ENCODE measurements at regions not wholly inside any gene's neighbourhood (a gene's known extent, or its start where the extent isn't known, plus 50 kb on each side); places are given as distances from the start of the nearest gene placed in this dataset.

GRCh38 chr15:69750253-69750652 lies 297.6 kb downstream of the RPLP1 start:
- Histone ChIP-seq H3K36me3 (no peaks in the 10 kb centered on the region), H3K27me3 (peaks cover 0 to 7% (median 0%) of the 10 kb centered on the region in 4 donors), H3K4me3 (no peak overlapping the region), H3K9me3 (peaks cover 0 to 7% (median 7%) of the 10 kb centered on the region in 4 donors), H3K4me1 (peaks cover 0 to 3% (median 0%) of the 10 kb centered on the region in 4 donors), H3K27ac (replicated peaks in 1 of 4) (no peak overlapping the region)
- DNase-seq (ENCODE audit: extremely low spot score), result no peak
- intact Hi-C loops (cut with DNase I), result no loop called here
- TF ChIP-seq, protein P1, sequence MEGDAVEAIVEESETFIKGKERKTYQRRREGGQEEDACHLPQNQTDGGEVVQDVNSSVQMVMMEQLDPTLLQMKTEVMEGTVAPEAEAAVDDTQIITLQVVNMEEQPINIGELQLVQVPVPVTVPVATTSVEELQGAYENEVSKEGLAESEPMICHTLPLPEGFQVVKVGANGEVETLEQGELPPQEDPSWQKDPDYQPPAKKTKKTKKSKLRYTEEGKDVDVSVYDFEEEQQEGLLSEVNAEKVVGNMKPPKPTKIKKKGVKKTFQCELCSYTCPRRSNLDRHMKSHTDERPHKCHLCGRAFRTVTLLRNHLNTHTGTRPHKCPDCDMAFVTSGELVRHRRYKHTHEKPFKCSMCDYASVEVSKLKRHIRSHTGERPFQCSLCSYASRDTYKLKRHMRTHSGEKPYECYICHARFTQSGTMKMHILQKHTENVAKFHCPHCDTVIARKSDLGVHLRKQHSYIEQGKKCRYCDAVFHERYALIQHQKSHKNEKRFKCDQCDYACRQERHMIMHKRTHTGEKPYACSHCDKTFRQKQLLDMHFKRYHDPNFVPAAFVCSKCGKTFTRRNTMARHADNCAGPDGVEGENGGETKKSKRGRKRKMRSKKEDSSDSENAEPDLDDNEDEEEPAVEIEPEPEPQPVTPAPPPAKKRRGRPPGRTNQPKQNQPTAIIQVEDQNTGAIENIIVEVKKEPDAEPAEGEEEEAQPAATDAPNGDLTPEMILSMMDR (IDR thresholded peaks at IDR 0.05), result no peak
- no peak for TF ChIP-seq POLR2A (IDR thresholded peaks at IDR 0.05; ENCODE audit: low read depth)
- no peak for TF ChIP-seq POLR2AphosphoS5 (IDR thresholded peaks at IDR 0.05)
- TF ChIP-seq EP300 (IDR thresholded peaks at IDR 0.05), result no peak

GRCh38 chr15:69751147-69751546 lies 298.5 kb downstream of the RPLP1 start:
- intact Hi-C loops (cut with DNase I), result no loop called here
- DNase-seq (ENCODE audit: extremely low spot score), result peak; percentile 83
- 93% methylated on average over 2 of the region's 2 CpGs for WGBS
- Histone ChIP-seq H3K36me3 (no peaks in the 10 kb centered on the region), H3K4me1 (peaks cover 0 to 3% (median 0%) of the 10 kb centered on the region in 4 donors), H3K9me3 (peaks cover 0 to 7% (median 7%) of the 10 kb centered on the region in 4 donors), H3K27ac (replicated peaks in 1 of 4) (no peak overlapping the region), H3K27me3 (no peaks in the 10 kb centered on the region), H3K4me3 (no peak overlapping the region)
- no peak for TF ChIP-seq POLR2AphosphoS5 (IDR thresholded peaks at IDR 0.05)
- no peak for TF ChIP-seq POLR2A (IDR thresholded peaks at IDR 0.05; ENCODE audit: low read depth)
- no peak for TF ChIP-seq EP300 (IDR thresholded peaks at IDR 0.05)
- TF ChIP-seq, protein P1 (IDR thresholded peaks at IDR 0.05), result no peak

DNA sequence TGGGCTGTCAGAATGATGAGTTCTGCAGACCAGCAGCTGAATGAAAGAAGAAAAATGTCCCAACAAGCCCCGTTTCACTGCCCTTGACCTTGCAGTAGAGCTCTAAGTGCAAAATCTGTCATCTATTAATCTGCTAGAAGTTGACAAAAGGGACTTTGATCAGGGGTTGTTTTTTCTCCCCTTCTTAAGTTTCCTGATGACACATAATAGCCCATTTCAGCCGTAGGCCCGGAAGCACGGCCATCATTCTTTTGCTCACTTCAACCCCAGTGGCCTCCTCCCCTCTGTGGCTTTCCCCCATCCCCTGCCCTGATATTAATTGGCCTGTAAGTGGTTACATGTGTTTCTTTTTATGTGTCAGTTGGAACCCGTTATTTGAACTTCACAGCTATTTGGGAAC lies 298.9 kb downstream of the RPLP1 start:
- Histone ChIP-seq H3K27ac (replicated peaks in 1 of 4) (no peak overlapping the region), H3K4me3 (no peak overlapping the region), H3K9me3 (peaks cover 0 to 7% (median 7%) of the 10 kb centered on the region in 4 donors), H3K27me3 (no peaks in the 10 kb centered on the region), H3K4me1 (peaks cover 0 to 3% (median 0%) of the 10 kb centered on the region in 4 donors), H3K36me3 (no peaks in the 10 kb centered on the region)
- DNase-seq (ENCODE audit: extremely low spot score), result peak; percentile 90
- intact Hi-C loops (cut with DNase I), result no loop called here
- TF ChIP-seq, protein P1 (IDR thresholded peaks at IDR 0.05), result no peak
- TF ChIP-seq EP300 (IDR thresholded peaks at IDR 0.05), result no peak
- no peak for TF ChIP-seq POLR2AphosphoS5 (IDR thresholded peaks at IDR 0.05)
- no peak for TF ChIP-seq POLR2A (IDR thresholded peaks at IDR 0.05; ENCODE audit: low read depth)
- whole genome bisulfite sequencing, result 64% methylated on average over 5 of the region's 5 CpGs

GRCh38 chr15:69753867-69754266 lies 301.2 kb downstream of the RPLP1 start:
- 88% methylated on average over 1 of the region's 1 CpG for WGBS
- intact Hi-C loops (cut with DNase I), result no loop called here
- Histone ChIP-seq H3K9me3 (peaks cover 0 to 7% (median 7%) of the 10 kb centered on the region in 4 donors), H3K4me1 (peaks cover 0 to under 1% (median 0%) of the 10 kb centered on the region in 4 donors), H3K36me3 (no peaks in the 10 kb centered on the region), H3K27me3 (no peaks in the 10 kb centered on the region), H3K4me3 (no peak overlapping the region), H3K27ac (replicated peaks in 1 of 4) (no peak overlapping the region)
- no peak for DNase-seq (ENCODE audit: extremely low spot score)
- no peak for TF ChIP-seq EP300 (IDR thresholded peaks at IDR 0.05)
- TF ChIP-seq, protein P1 (IDR thresholded peaks at IDR 0.05), result no peak

GRCh38 chr15:69754313-69754712 lies 301.7 kb downstream of the RPLP1 start:
- no peaks in the 10 kb centered on the region for H3K36me3 ChIP-seq
- intact Hi-C loops (cut with DNase I), result no loop called here
- no peak overlapping the region for H3K27ac ChIP-seq (replicated peaks in 1 of 4)
- H3K9me3 ChIP-seq, result peaks cover 0 to 7% (median 7%) of the 10 kb centered on the region in 4 donors
- no peak for TF ChIP-seq EP300 (IDR thresholded peaks at IDR 0.05)
- no peak for TF ChIP-seq POLR2A (IDR thresholded peaks at IDR 0.05; ENCODE audit: low read depth)
- TF ChIP-seq, protein P1 (IDR thresholded peaks at IDR 0.05), result no peak
- no peak for TF ChIP-seq POLR2AphosphoS5 (IDR thresholded peaks at IDR 0.05)
- H3K4me3 ChIP-seq, result no peak overlapping the region
- DNase-seq (ENCODE audit: extremely low spot score), result peak; percentile 62
- no peaks in the 10 kb centered on the region for H3K27me3 ChIP-seq
- 90% methylated on average over 1 of the region's 1 CpG for WGBS
- H3K4me1 ChIP-seq, result no peaks in the 10 kb centered on the region

Data from esophagus muscularis mucosa (tissue), 4 donors.